DND-41 (cell line): ENCODE measurements at regions not wholly inside any gene's neighbourhood (a gene's known extent, or its start where the extent isn't known, plus 50 kb on each side); places are given as distances from the start of the nearest gene placed in this dataset.

Experiments used
- EZH2 ChIP-seq: IDR thresholded peaks from 3 replicates; pipeline ENCODE4 v1.6.1; 2012; ENCODE audit warnings: borderline replicate concordance, low read depth, mild to moderate bottlenecking, moderate library complexity, low read length, inconsistent platforms; ENCODE audit not compliant: severe bottlenecking
- TF ChIP-seq, protein P1 (sequence below): IDR thresholded peaks from 2 replicates; pipeline ENCODE4 v1.5.1; 2012; ENCODE audit warnings: borderline replicate concordance, low read length, moderate library complexity, mild to moderate bottlenecking; ENCODE audit not compliant: poor library complexity, severe bottlenecking; ENCODE audit errors: extremely low read depth

DNA sequence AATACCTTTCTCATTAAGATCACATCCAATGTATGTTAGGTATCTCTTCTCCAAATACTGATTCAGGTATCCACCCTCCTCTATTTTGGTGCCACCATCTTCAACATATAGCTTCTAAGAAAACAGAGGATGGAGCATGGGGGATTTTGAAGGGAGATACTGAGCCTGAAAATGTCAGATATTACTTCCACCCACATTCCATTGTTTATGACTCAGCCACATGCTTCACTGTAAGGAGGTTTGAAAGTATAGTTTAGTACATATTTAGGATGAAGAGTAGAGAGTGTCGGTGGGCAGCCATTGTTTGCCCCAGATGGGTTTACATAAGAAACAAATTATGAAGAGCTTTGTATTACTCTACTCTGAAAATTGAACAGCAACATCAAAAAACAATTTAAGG, 286.7 kb downstream of the TFAP2B start:
- no peak for TF ChIP-seq EZH2
- TF ChIP-seq, protein P1, sequence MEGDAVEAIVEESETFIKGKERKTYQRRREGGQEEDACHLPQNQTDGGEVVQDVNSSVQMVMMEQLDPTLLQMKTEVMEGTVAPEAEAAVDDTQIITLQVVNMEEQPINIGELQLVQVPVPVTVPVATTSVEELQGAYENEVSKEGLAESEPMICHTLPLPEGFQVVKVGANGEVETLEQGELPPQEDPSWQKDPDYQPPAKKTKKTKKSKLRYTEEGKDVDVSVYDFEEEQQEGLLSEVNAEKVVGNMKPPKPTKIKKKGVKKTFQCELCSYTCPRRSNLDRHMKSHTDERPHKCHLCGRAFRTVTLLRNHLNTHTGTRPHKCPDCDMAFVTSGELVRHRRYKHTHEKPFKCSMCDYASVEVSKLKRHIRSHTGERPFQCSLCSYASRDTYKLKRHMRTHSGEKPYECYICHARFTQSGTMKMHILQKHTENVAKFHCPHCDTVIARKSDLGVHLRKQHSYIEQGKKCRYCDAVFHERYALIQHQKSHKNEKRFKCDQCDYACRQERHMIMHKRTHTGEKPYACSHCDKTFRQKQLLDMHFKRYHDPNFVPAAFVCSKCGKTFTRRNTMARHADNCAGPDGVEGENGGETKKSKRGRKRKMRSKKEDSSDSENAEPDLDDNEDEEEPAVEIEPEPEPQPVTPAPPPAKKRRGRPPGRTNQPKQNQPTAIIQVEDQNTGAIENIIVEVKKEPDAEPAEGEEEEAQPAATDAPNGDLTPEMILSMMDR: no peak
